DND-41 (cell line): ENCODE measurements at regions not wholly inside any gene's neighbourhood (a gene's known extent, or its start where the extent isn't known, plus 50 kb on each side); places are given as distances from the start of the nearest gene placed in this dataset.

Experiments used
- CTCF ChIP-seq: IDR thresholded peaks from 2 replicates; pipeline ENCODE4 v1.5.1; 2012; ENCODE audit warnings: borderline replicate concordance, low read length, moderate library complexity, mild to moderate bottlenecking; ENCODE audit not compliant: poor library complexity, severe bottlenecking; ENCODE audit errors: extremely low read depth
- EZH2 ChIP-seq: IDR thresholded peaks from 3 replicates; pipeline ENCODE4 v1.6.1; 2012; ENCODE audit warnings: borderline replicate concordance, low read depth, mild to moderate bottlenecking, moderate library complexity, low read length, inconsistent platforms; ENCODE audit not compliant: severe bottlenecking

GRCh38 chr2:187177253-187177652, 270.8 kb downstream of the CALCRL start:
- TF ChIP-seq CTCF, result no peak
- TF ChIP-seq EZH2, result no peak
